Neural progenitor cell (in vitro differentiated cells): ENCODE measurements at regions not wholly inside any gene's neighbourhood (a gene's known extent, or its start where the extent isn't known, plus 50 kb on each side); places are given as distances from the start of the nearest gene placed in this dataset.

Source experiments
- CTCF ChIP-seq: fragments of 200-600 bp; sonication (generic); IDR thresholded peaks from 2 replicates; pipeline ENCODE4 v1.5.1; 2017; ENCODE audit warnings: antibody characterized with exemption, mild to moderate bottlenecking
- EZH2 ChIP-seq: fragments of 200-600 bp; sonication (generic); IDR thresholded peaks from 2 replicates; pipeline ENCODE4 v1.6.1; 2017; ENCODE audit warnings: antibody characterized with exemption, mild to moderate bottlenecking, moderate library complexity
- EZH2phosphoT487 ChIP-seq: fragments of 200-600 bp; sonication (generic); IDR thresholded peaks from 2 replicates; pipeline ENCODE4 v1.6.1; 2017; ENCODE audit warnings: antibody characterized with exemption

DNA sequence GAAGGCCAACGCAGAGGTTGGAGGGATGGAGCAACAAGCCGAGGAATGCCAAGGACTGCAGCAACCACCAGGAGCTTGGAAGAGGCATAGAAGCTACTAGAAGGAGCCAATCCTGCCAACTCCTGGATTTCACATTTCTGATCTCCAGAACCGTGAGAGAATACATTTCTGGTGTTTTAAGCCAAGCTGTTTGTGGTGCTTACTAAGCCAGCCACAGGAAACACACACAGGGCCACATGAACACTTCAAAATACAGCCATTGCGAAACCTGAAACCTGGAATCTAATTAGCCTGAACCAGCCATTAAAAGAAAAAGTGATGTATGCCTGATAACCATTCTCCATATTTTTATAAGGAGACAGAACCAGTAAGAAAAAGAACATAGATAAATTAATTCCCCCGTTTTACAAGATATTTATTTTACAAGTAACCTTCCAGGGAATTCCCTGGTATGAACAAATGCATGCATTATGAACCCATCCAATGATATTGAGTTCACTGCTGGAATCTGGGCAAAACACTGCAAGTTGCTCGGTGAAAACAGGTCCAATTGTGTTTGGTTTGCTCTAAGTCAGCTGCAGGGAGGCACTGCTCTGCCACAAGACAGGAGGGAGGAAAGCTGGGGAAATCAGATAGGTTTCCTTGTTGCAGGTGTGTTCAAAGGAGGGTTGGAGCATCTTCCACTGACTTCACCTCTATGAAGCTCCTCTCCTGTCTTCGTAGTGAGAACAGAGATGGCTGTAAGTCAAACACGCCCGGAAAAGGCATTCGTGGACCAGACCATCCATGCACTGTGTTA lies 70.2 kb downstream of the ETS2 start:
- TF ChIP-seq CTCF (no peak), EZH2 (no peak), EZH2phosphoT487 (no peak)
